ENCODE measurements at regions not wholly inside any gene's neighbourhood (a gene's known extent, or its start where the extent isn't known, plus 50 kb on each side); places are given as distances from the start of the nearest gene placed in this dataset.
"Not testable (repeated sequence)": the region's sequence is repeated elsewhere in the genome, so short reads cannot be mapped to it uniquely, and the experiment has no call there.

DNA sequence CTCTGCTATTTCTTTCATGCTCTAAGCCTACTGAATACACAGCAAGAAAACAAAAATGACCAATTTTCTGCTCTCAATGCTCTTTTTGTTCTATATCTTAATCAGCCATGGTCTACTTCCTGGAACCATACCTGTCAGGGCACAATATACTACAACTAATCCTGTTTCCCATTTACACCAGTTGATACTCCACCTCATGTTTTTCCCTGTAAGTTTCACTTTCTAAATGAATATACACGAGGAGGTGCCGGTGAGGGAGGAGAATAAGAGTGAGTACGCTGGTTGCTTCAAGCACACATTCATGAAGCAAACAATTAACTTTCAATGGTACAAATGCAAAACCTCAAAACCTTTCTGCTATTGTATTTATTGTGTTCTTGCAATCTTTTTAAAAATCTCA, 443.1 kb upstream of the ID4 start:
- Histone ChIP-seq H3K4me2 (ENCODE audit: low read depth, low read length, poor library complexity, severe bottlenecking) (no peak overlapping the region), H3K27me3 (ENCODE audit: low read length) (no peaks in the 10 kb centered on the region), H3K4me3 (ENCODE audit: insufficient read depth, low read length, poor library complexity, severe bottlenecking) (no peak overlapping the region), H3K79me2 (ENCODE audit: insufficient read depth, low read length) (no peaks in the 10 kb centered on the region), H3K9me3 (ENCODE audit: insufficient read depth, low read length) (no peaks in the 10 kb centered on the region), H2AFZ (ENCODE audit: low read depth, low read length, severe bottlenecking) (no peak overlapping the region), H3K9ac (ENCODE audit: low read length) (no peak overlapping the region), H4K20me1 (ENCODE audit: low read depth, low read length) (no peaks in the 10 kb centered on the region), H3K9me2 (replicated peaks; ENCODE audit: insufficient read depth, low read length) (no peaks in the 10 kb centered on the region), H3K27ac (ENCODE audit: low read depth, low read length) (no peak overlapping the region), H3K36me3 (ENCODE audit: low read length) (no peaks in the 10 kb centered on the region), H3F3A (ENCODE audit: insufficient read depth) (no peaks in the 10 kb centered on the region)
- TF ChIP-seq EZH2phosphoT487 (conservative IDR thresholded peaks at IDR 0.05; ENCODE audit: low read length) (no peak), CTCF (IDR thresholded peaks at IDR 0.05; ENCODE audit: insufficient read depth, low read length, poor library complexity, severe bottlenecking) (no peak)

- Histone ChIP-seq H3K9me2 (replicated peaks; ENCODE audit: insufficient read depth, low read length) (no peaks in the 10 kb centered on the region), H3K27me3 (ENCODE audit: low read length) (no peaks in the 10 kb centered on the region), H3K4me3 (ENCODE audit: insufficient read depth, low read length, poor library complexity, severe bottlenecking) (no peak overlapping the region), H3K27ac (ENCODE audit: low read depth, low read length) (no peak overlapping the region), H3F3A (ENCODE audit: insufficient read depth) (no peaks in the 10 kb centered on the region), H2AFZ (ENCODE audit: low read depth, low read length, severe bottlenecking) (no peak overlapping the region), H3K79me2 (ENCODE audit: insufficient read depth, low read length) (no peaks in the 10 kb centered on the region), H3K9ac (ENCODE audit: low read length) (no peak overlapping the region), H4K20me1 (ENCODE audit: low read depth, low read length) (no peaks in the 10 kb centered on the region), H3K9me3 (ENCODE audit: insufficient read depth, low read length) (no peaks in the 10 kb centered on the region), H3K4me2 (ENCODE audit: low read depth, low read length, poor library complexity, severe bottlenecking) (no peak overlapping the region), H3K36me3 (ENCODE audit: low read length) (no peaks in the 10 kb centered on the region)
- no peak for TF ChIP-seq CTCF (IDR thresholded peaks at IDR 0.05; ENCODE audit: insufficient read depth, low read length, poor library complexity, severe bottlenecking)
- no peak for TF ChIP-seq EZH2phosphoT487 (conservative IDR thresholded peaks at IDR 0.05; ENCODE audit: low read length)
Observed at GRCh38 chr6:19394687-19395086, 442.5 kb upstream of the ID4 start.

- Histone ChIP-seq H3K9me3 (ENCODE audit: insufficient read depth, low read length) (no peaks in the 10 kb centered on the region), H4K20me1 (ENCODE audit: low read depth, low read length) (no peaks in the 10 kb centered on the region), H3K27ac (ENCODE audit: low read depth, low read length) (no peak overlapping the region), H3K4me2 (ENCODE audit: low read depth, low read length, poor library complexity, severe bottlenecking) (no peak overlapping the region), H3F3A (ENCODE audit: insufficient read depth) (no peaks in the 10 kb centered on the region), H3K9ac (ENCODE audit: low read length) (no peak overlapping the region), H3K27me3 (ENCODE audit: low read length) (no peaks in the 10 kb centered on the region), H3K79me2 (ENCODE audit: insufficient read depth, low read length) (no peaks in the 10 kb centered on the region), H3K36me3 (ENCODE audit: low read length) (no peaks in the 10 kb centered on the region), H3K4me3 (ENCODE audit: insufficient read depth, low read length, poor library complexity, severe bottlenecking) (no peak overlapping the region), H3K9me2 (replicated peaks; ENCODE audit: insufficient read depth, low read length) (no peaks in the 10 kb centered on the region), H2AFZ (ENCODE audit: low read depth, low read length, severe bottlenecking) (no peak overlapping the region)
- no peak for TF ChIP-seq EZH2phosphoT487 (conservative IDR thresholded peaks at IDR 0.05; ENCODE audit: low read length)
Observed at GRCh38 chr6:19395316-19395715, 441.9 kb upstream of the ID4 start.

GRCh38 chr6:19399406-19399805, 437.8 kb upstream of the ID4 start:
- H3F3A ChIP-seq (ENCODE audit: insufficient read depth), result no peaks in the 10 kb centered on the region
- H3K9me2 ChIP-seq (replicated peaks; ENCODE audit: insufficient read depth, low read length), result no peaks in the 10 kb centered on the region
- H4K20me1 ChIP-seq (ENCODE audit: low read depth, low read length), result no peaks in the 10 kb centered on the region
- no peaks in the 10 kb centered on the region for H3K9me3 ChIP-seq (ENCODE audit: insufficient read depth, low read length)
- no peak overlapping the region for H3K27ac ChIP-seq (ENCODE audit: low read depth, low read length)
- no peak overlapping the region for H3K4me2 ChIP-seq (ENCODE audit: low read depth, low read length, poor library complexity, severe bottlenecking)
- H3K4me3 ChIP-seq (ENCODE audit: insufficient read depth, low read length, poor library complexity, severe bottlenecking), result no peak overlapping the region
- no peaks in the 10 kb centered on the region for H3K36me3 ChIP-seq (ENCODE audit: low read length)
- H3K9ac ChIP-seq (ENCODE audit: low read length), result no peak overlapping the region
- H3K79me2 ChIP-seq (ENCODE audit: insufficient read depth, low read length), result no peaks in the 10 kb centered on the region
- no peak overlapping the region for H2AFZ ChIP-seq (ENCODE audit: low read depth, low read length, severe bottlenecking)
- H3K27me3 ChIP-seq (ENCODE audit: low read length), result no peaks in the 10 kb centered on the region
- TF ChIP-seq CTCF (IDR thresholded peaks at IDR 0.05; ENCODE audit: insufficient read depth, low read length, poor library complexity, severe bottlenecking) (no peak), EZH2phosphoT487 (conservative IDR thresholded peaks at IDR 0.05; ENCODE audit: low read length) (no peak)

GRCh38 chr6:19404884-19405283, 432.3 kb upstream of the ID4 start:
- H3K36me3 ChIP-seq (ENCODE audit: low read length); H3K4me2 ChIP-seq (ENCODE audit: low read depth, low read length, poor library complexity, severe bottlenecking); H3K27ac ChIP-seq (ENCODE audit: low read depth, low read length); H3F3A ChIP-seq (ENCODE audit: insufficient read depth); H3K27me3 ChIP-seq (ENCODE audit: low read length); H3K9ac ChIP-seq (ENCODE audit: low read length); H3K4me3 ChIP-seq (ENCODE audit: insufficient read depth, low read length, poor library complexity, severe bottlenecking); H4K20me1 ChIP-seq (ENCODE audit: low read depth, low read length); H3K79me2 ChIP-seq (ENCODE audit: insufficient read depth, low read length); H3K9me3 ChIP-seq (ENCODE audit: insufficient read depth, low read length); H2AFZ ChIP-seq (ENCODE audit: low read depth, low read length, severe bottlenecking); H3K9me2 ChIP-seq (replicated peaks; ENCODE audit: insufficient read depth, low read length): not testable (repeated sequence)
